ENCODE measurements at regions not wholly inside any gene's neighbourhood (a gene's known extent, or its start where the extent isn't known, plus 50 kb on each side); places are given as distances from the start of the nearest gene placed in this dataset.

DNA sequence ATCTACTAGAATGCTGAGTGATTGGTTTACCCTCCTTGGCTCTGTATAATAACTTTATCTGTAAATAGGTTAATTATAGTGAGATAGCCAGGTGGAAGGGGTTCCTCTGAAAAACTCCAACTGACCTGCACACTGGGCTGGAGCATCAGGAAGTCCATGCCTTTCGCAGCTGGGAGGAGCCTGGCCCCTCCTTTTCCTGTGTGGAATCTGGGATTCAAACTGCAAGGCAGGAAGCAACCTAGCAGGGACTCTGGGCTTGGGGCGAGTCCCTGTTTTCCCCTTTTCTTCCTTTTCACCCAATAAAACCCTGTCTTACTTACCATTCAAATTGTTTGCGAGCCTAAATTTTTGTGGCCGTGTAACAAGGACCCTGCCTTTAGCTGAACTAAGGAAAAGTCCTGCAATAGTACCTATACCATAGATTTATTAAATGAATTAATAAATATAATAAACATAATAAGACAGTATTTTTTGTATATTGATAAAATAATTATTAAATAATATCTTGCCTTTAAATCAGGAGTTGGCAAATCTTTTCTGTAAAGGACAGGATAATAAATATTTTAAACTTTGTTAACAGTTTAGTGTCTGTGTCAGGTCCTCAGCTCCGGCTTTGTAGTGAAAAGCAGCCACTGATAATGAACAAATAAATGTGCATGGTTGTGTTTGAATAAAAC lies 406.2 kb upstream of the MMS22L start:
- TF ChIP-seq YY1 (IDR thresholded peaks at IDR 0.05; ENCODE audit: insufficient read depth, insufficient read length) (no peak), SUZ12 (IDR thresholded peaks at IDR 0.05; ENCODE audit: extremely low read depth, insufficient read depth, insufficient read length) (no peak), ZNF274 (IDR thresholded peaks at IDR 0.05; ENCODE audit: low read depth, low read length) (no peak)
